H9 (cell line): ENCODE measurements at regions not wholly inside any gene's neighbourhood (a gene's known extent, or its start where the extent isn't known, plus 50 kb on each side); places are given as distances from the start of the nearest gene placed in this dataset.

Source experiments
- DNase-seq: peaks from one replicate; pipeline ENCODE4 v3.0.0-alpha.2; 2017
- H2AFZ ChIP-seq: one replicate; pipeline ENCODE4 v1.6.1; 2013; ENCODE audit warnings: mild to moderate bottlenecking, low read length, control low read depth, moderate library complexity
- H2AK5ac ChIP-seq: 2 replicates; pipeline ENCODE4 v1.6.1; 2013; ENCODE audit warnings: low read length, control low read depth, mixed read lengths; ENCODE audit not compliant: insufficient read length
- H2BK120ac ChIP-seq: one replicate; pipeline ENCODE4 v1.6.1; 2013; ENCODE audit warnings: low read depth, mild to moderate bottlenecking, low read length, control low read depth, inconsistent platforms; ENCODE audit not compliant: poor library complexity, severe bottlenecking
- H2BK12ac ChIP-seq: 2 replicates; pipeline ENCODE4 v1.6.1; 2013; ENCODE audit warnings: low read length, control low read depth, mixed read lengths, low read depth; ENCODE audit not compliant: insufficient read length
- H2BK15ac ChIP-seq: 2 replicates; pipeline ENCODE4 v1.6.1; 2013; ENCODE audit warnings: low read depth, low read length, control low read depth
- H2BK20ac ChIP-seq: one replicate; pipeline ENCODE4 v1.6.1; 2013; ENCODE audit warnings: low read depth, mild to moderate bottlenecking, low read length, control low read depth, inconsistent platforms; ENCODE audit not compliant: poor library complexity, severe bottlenecking
- H2BK5ac ChIP-seq: 2 replicates; pipeline ENCODE4 v1.6.1; 2013; ENCODE audit warnings: low read length, control low read depth, mixed read lengths; ENCODE audit not compliant: insufficient read length
- H3K14ac ChIP-seq: 2 replicates; pipeline ENCODE4 v1.6.1; 2013; ENCODE audit warnings: low read length, control low read depth; ENCODE audit not compliant: insufficient read depth
- H3K18ac ChIP-seq: 2 replicates; pipeline ENCODE4 v1.6.1; 2013; ENCODE audit warnings: low read depth, mild to moderate bottlenecking, mixed read lengths, low read length, control low read depth; ENCODE audit not compliant: insufficient read length
- H3K23ac ChIP-seq: 2 replicates; pipeline ENCODE4 v1.6.1; 2013; ENCODE audit warnings: low read length, control low read depth, mixed read lengths, low read depth; ENCODE audit not compliant: insufficient read length
- H3K23me2 ChIP-seq: 2 replicates; pipeline ENCODE4 v1.6.1; 2013; ENCODE audit warnings: low read depth, mild to moderate bottlenecking, mixed read lengths, low read length, control low read depth; ENCODE audit not compliant: insufficient read length, poor library complexity, severe bottlenecking
- H3K27ac ChIP-seq: 2 replicates; pipeline ENCODE4 v1.5.1; 2013; ENCODE audit warnings: low read length, control low read depth, mixed read lengths, low read depth; ENCODE audit not compliant: insufficient read length
- H3K27me3 ChIP-seq: 2 replicates; pipeline ENCODE4 v1.6.1; 2013; ENCODE audit warnings: low read length, control low read depth, inconsistent platforms; ENCODE audit not compliant: insufficient read depth
- H3K4ac ChIP-seq: 2 replicates; pipeline ENCODE4 v1.6.1; 2013; ENCODE audit warnings: low read depth, mild to moderate bottlenecking, control low read depth, inconsistent platforms, low read length, moderate library complexity
- H3K4me1 ChIP-seq: 2 replicates; pipeline ENCODE4 v1.6.1; 2013; ENCODE audit warnings: low read length, control low read depth, inconsistent platforms; ENCODE audit not compliant: insufficient read depth
- H3K4me2 ChIP-seq: 2 replicates; pipeline ENCODE4 v1.6.1; 2013; ENCODE audit warnings: low read length, control low read depth, mixed read lengths; ENCODE audit not compliant: insufficient read length, insufficient read depth
- H3K56ac ChIP-seq: 2 replicates; pipeline ENCODE4 v1.6.1; 2013; ENCODE audit warnings: low read depth, mild to moderate bottlenecking, mixed read lengths, low read length, control low read depth; ENCODE audit not compliant: insufficient read length
- H3K79me1 ChIP-seq: 2 replicates; pipeline ENCODE4 v1.6.1; 2013; ENCODE audit warnings: low read depth, mild to moderate bottlenecking, moderate library complexity, low read length, control low read depth, inconsistent platforms; ENCODE audit not compliant: insufficient read depth, poor library complexity, severe bottlenecking
- H3K79me2 ChIP-seq: 2 replicates; pipeline ENCODE4 v1.6.1; 2013; ENCODE audit warnings: low read length, control low read depth, inconsistent platforms; ENCODE audit not compliant: insufficient read depth
- H3K9ac ChIP-seq: 2 replicates; pipeline ENCODE4 v1.6.1; 2013; ENCODE audit warnings: low read length, control low read depth, mixed read lengths; ENCODE audit not compliant: insufficient read length; ENCODE audit errors: extremely low read depth
- H3K9me3 ChIP-seq: one replicate; pipeline ENCODE4 v1.6.1; 2013; ENCODE audit warnings: low read depth, low read length, inconsistent platforms; ENCODE audit not compliant: control insufficient read depth
- H3T11ph ChIP-seq: one replicate; pipeline ENCODE4 v1.6.1; 2013; ENCODE audit warnings: mild to moderate bottlenecking, low read length, control low read depth, inconsistent platforms
- H4K20me1 ChIP-seq: one replicate; pipeline ENCODE4 v1.6.1; 2013; ENCODE audit not compliant: control insufficient read depth, insufficient read length, insufficient read depth
- H4K5ac ChIP-seq: 2 replicates; pipeline ENCODE4 v1.6.1; 2013; ENCODE audit warnings: low read depth, mild to moderate bottlenecking, mixed read lengths, low read length, control low read depth; ENCODE audit not compliant: insufficient read length
- H4K8ac ChIP-seq: replicated peaks from 2 replicates; pipeline ENCODE4 v1.6.1; 2013; ENCODE audit warnings: low read length, control low read depth, mixed read lengths, low read depth; ENCODE audit not compliant: insufficient read length
- H4K91ac ChIP-seq: 2 replicates; pipeline ENCODE4 v1.6.1; 2013; ENCODE audit warnings: low read depth, mild to moderate bottlenecking, moderate library complexity, mixed read lengths, low read length, control low read depth; ENCODE audit not compliant: insufficient read length
- H3K27ac Mint-ChIP-seq, 3 experiments: 2 replicates in 2 of 3; 3 replicates in 1 of 3; pipeline ENCODE4 v1.8.0; 2020 to 2021; ENCODE audit warnings: mixed read lengths in 3 of 3, mild to moderate bottlenecking in 1 of 3, moderate library complexity in 1 of 3
- H3K27me3 Mint-ChIP-seq: 2 replicates; pipeline ENCODE4 v1.8.0; 2021; ENCODE audit warnings: low read depth, mild to moderate bottlenecking, moderate library complexity, mixed read lengths
- H3K36me3 Mint-ChIP-seq, 3 experiments: 2 replicates in 2 of 3; 3 replicates in 1 of 3; pipeline ENCODE4 v1.8.0; 2020 to 2021; ENCODE audit warnings: low read depth in 3 of 3, mixed read lengths in 3 of 3; ENCODE audit not compliant: insufficient read depth in 1 of 3
- H3K4me1 Mint-ChIP-seq, 2 experiments: 2 replicates each; pipeline ENCODE4 v1.8.0; 2020; ENCODE audit warnings: mixed read lengths in 2 of 2
- H3K4me3 Mint-ChIP-seq, 2 experiments: 2 replicates in 1 of 2; 3 replicates in 1 of 2; pipeline ENCODE4 v1.8.0; 2020 to 2021; ENCODE audit warnings: mild to moderate bottlenecking in 2 of 2, mixed read lengths in 2 of 2, moderate library complexity in 1 of 2
- H3K9me3 Mint-ChIP-seq, 2 experiments: 2 replicates in 1 of 2; 3 replicates in 1 of 2; pipeline ENCODE4 v1.8.0; 2020; ENCODE audit warnings: mild to moderate bottlenecking in 2 of 2, mixed read lengths in 2 of 2, moderate library complexity in 1 of 2
- WGBS: extraction: QIAGEN DNeasy Blood & Tissue Kit; methylation state at CpG from one replicate; pipeline ENCODE4 v1.1.7; 2013; ENCODE audit warnings: missing lambda C conversion rate, low lambda C conversion rate, mixed read lengths; ENCODE audit not compliant: insufficient read length; ENCODE audit errors: extremely low coverage; 5-methylcytosine and 5-hydroxymethylcytosine counted together
- TF ChIP-seq, protein P1 (sequence below): fragments of 200-600 bp; sonication (generic); conservative IDR thresholded peaks from 3 replicates; pipeline ENCODE4 v1.8.0; 2021; ENCODE audit warnings: antibody characterized with exemption, mild to moderate bottlenecking

DNA sequence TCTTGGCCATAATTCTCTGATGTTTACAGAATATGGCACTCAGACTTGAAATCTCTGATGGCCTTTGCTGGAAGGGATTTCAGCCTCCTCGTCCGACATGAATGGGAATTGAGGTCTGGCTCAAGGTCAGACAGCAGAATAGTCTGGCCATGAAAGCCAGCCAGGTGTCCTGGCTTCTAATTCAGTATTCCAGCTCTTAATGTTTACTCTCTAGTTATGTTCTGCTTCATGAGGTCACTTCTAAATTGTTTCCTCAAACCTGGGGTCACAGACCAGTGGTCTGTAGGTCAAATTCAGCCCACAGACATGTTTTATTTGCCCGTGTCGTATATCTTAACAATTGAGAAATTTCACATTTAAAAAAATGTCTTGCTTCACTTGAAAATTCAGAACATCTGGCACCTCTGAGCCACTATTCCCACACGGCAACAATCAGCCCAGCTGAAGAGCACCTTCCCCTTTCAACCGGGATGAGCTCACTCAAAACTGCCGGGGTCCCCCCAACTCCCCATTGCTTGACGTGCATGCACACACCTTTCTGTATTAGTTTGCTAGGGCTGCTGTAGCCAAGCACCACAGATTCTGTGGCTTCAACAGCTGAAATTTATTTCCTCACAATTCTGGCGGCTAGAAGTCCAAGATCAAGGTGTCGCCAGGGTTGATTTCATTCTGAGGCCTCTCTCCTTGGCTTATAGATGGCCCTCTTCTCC is 243.5 kb downstream of the ENC1 start:
- Histone ChIP-seq H3K4me1 (peaks cover 3% of the 10 kb centered on the region; the same call in 1 of the 2 replicates), H3K23ac (no peak overlapping the region), H3K9ac (no peak overlapping the region), H3K18ac (no peak overlapping the region), H2AK5ac (no peak overlapping the region), H3K23me2 (no peaks in the 10 kb centered on the region), H2BK15ac (no peak overlapping the region), H2AFZ (no peak overlapping the region), H3K27me3 (peaks cover 2% of the 10 kb centered on the region; the same call in 1 of the 2 replicates), H3K4me2 (no peak overlapping the region), H3K27ac (no peak overlapping the region), H4K20me1 (no peaks in the 10 kb centered on the region), H3K9me3 (no peaks in the 10 kb centered on the region), H4K5ac (no peak overlapping the region), H4K91ac (no peak overlapping the region), H2BK20ac (no peak overlapping the region), H2BK5ac (no peak overlapping the region), H2BK120ac (no peak overlapping the region), H3K79me1 (no peaks in the 10 kb centered on the region), H2BK12ac (no peak overlapping the region), H3K79me2 (no peaks in the 10 kb centered on the region), H4K8ac (no peak overlapping the region), H3K56ac (no peak overlapping the region), H3T11ph (no peak overlapping the region), H3K14ac (no peak overlapping the region), H3K4ac (no peak overlapping the region)
- TF ChIP-seq, protein P1, sequence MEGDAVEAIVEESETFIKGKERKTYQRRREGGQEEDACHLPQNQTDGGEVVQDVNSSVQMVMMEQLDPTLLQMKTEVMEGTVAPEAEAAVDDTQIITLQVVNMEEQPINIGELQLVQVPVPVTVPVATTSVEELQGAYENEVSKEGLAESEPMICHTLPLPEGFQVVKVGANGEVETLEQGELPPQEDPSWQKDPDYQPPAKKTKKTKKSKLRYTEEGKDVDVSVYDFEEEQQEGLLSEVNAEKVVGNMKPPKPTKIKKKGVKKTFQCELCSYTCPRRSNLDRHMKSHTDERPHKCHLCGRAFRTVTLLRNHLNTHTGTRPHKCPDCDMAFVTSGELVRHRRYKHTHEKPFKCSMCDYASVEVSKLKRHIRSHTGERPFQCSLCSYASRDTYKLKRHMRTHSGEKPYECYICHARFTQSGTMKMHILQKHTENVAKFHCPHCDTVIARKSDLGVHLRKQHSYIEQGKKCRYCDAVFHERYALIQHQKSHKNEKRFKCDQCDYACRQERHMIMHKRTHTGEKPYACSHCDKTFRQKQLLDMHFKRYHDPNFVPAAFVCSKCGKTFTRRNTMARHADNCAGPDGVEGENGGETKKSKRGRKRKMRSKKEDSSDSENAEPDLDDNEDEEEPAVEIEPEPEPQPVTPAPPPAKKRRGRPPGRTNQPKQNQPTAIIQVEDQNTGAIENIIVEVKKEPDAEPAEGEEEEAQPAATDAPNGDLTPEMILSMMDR: no peak
- peaks cover 65% of the 10 kb centered on the region for H3K27me3 Mint-ChIP-seq
- no peak for DNase-seq
- H3K4me3 Mint-ChIP-seq: no peak overlapping the region
- H3K27ac Mint-ChIP-seq: no peak overlapping the region
- H3K9me3 Mint-ChIP-seq: no peaks in the 10 kb centered on the region
- peaks cover 12 to 15% of the 10 kb centered on the region in 2 experiments for H3K4me1 Mint-ChIP-seq
- peaks cover 0 to 2% (median 0%) of the 10 kb centered on the region in 3 experiments; a peak in 1 of 7 replicates for H3K36me3 Mint-ChIP-seq
- WGBS: no CpG with 5 or more reads among the region's 10 CpGs
